WERI-Rb-1 (cell line): ENCODE measurements at regions not wholly inside any gene's neighbourhood (a gene's known extent, or its start where the extent isn't known, plus 50 kb on each side); places are given as distances from the start of the nearest gene placed in this dataset.
"Not testable (repeated sequence)": the region's sequence is repeated elsewhere in the genome, so short reads cannot be mapped to it uniquely, and the experiment has no call there.

ENCODE experiments used
- DNase-seq: peaks from one replicate; pipeline ENCODE4 v3.0.0-alpha.2; 2020
- H3K27ac ChIP-seq: fragments of 250-450 bp; sonication (Bioruptor Pico); 2 replicates; pipeline ENCODE4 v1.5.1; 2020; ENCODE audit warnings: mild to moderate bottlenecking, moderate library complexity
- H3K27me3 ChIP-seq: fragments of 250-450 bp; sonication (Bioruptor Pico); 2 replicates; pipeline ENCODE4 v1.5.1; 2021; ENCODE audit warnings: mild to moderate bottlenecking, low read depth, moderate library complexity; ENCODE audit not compliant: insufficient read depth, severe bottlenecking
- H3K36me3 ChIP-seq: fragments of 250-450 bp; sonication (Bioruptor Pico); 2 replicates; pipeline ENCODE4 v1.5.1; 2020; ENCODE audit warnings: mild to moderate bottlenecking, moderate library complexity
- H3K4me3 ChIP-seq: 2 replicates; pipeline ENCODE4 v1.5.1; 2011; ENCODE audit warnings: low read depth, mild to moderate bottlenecking, control low read depth, low read length
- H3K9me3 ChIP-seq: fragments of 250-450 bp; sonication (Bioruptor Pico); 2 replicates; pipeline ENCODE4 v1.5.1; 2021; ENCODE audit warnings: mild to moderate bottlenecking, moderate library complexity; ENCODE audit not compliant: severe bottlenecking
- TF ChIP-seq, protein P1 (sequence below): IDR thresholded peaks from 2 replicates; pipeline ENCODE4 v1.5.1; 2011; ENCODE audit warnings: low read depth, mild to moderate bottlenecking, control low read depth, inconsistent platforms, low read length

DNA sequence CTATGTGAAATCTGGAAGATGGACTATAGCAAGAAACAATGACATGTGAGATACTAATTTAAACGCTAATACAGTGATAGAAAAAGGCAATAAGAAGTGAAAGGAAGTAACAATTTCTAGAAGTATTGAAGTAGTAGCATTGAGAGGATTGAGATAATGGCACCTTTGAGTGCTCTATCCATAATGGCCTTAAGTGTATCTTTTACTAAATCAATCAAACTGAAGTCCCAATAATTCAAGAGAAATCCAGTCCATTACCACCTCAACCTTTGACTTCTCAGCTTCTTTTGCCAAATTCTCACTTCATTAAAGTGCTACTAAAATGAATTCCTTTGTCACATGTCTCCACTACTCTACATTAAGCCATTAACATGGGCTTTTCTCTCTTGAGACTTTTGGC lies 82.6 kb upstream of the KYNU start:
- Histone ChIP-seq H3K27ac (no peak overlapping the region), H3K27me3 (no peaks in the 10 kb centered on the region), H3K9me3 (no peaks in the 10 kb centered on the region), H3K4me3 (no peak overlapping the region), H3K36me3 (no peaks in the 10 kb centered on the region)
- TF ChIP-seq, protein P1, sequence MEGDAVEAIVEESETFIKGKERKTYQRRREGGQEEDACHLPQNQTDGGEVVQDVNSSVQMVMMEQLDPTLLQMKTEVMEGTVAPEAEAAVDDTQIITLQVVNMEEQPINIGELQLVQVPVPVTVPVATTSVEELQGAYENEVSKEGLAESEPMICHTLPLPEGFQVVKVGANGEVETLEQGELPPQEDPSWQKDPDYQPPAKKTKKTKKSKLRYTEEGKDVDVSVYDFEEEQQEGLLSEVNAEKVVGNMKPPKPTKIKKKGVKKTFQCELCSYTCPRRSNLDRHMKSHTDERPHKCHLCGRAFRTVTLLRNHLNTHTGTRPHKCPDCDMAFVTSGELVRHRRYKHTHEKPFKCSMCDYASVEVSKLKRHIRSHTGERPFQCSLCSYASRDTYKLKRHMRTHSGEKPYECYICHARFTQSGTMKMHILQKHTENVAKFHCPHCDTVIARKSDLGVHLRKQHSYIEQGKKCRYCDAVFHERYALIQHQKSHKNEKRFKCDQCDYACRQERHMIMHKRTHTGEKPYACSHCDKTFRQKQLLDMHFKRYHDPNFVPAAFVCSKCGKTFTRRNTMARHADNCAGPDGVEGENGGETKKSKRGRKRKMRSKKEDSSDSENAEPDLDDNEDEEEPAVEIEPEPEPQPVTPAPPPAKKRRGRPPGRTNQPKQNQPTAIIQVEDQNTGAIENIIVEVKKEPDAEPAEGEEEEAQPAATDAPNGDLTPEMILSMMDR = no peak
- no peak for DNase-seq

- H3K4me3 ChIP-seq, DNase-seq, H3K36me3 ChIP-seq, H3K9me3 ChIP-seq, H3K27me3 ChIP-seq, H3K27ac ChIP-seq: not testable (repeated sequence)
Measured at GRCh38 chr2:142792328-142792727, 85.1 kb upstream of the KYNU start.

DNA sequence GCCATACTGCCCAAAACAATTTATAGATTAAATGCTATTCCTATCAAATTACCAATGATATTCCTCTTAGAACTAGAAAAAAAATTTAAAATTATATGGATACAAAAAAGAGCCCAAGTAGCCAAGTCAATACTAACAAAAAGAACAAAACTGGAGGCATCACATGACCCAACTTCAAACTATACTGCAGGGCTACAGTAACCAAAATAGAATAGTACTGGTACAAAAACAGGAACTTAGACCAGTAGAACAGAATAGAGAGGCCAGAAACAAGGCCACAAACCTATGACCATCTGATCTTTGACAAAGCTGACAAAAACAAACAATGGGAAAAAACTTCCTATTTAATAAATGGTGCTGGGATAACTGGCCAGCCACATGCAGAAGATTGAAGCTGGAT lies 86.1 kb upstream of the KYNU start:
- Histone ChIP-seq H3K9me3 (no peaks in the 10 kb centered on the region), H3K27ac (no peak overlapping the region), H3K27me3 (no peaks in the 10 kb centered on the region), H3K4me3 (no peak overlapping the region), H3K36me3 (no peaks in the 10 kb centered on the region)
- DNase-seq = no peak
- TF ChIP-seq, protein P1 = no peak

GRCh38 chr2:142786918-142787702 lies 90.4 kb upstream of the KYNU start:
- TF ChIP-seq, protein P1 = no peak
- no peak overlapping the region for H3K4me3 ChIP-seq
- no peaks in the 10 kb centered on the region for H3K36me3 ChIP-seq
- DNase-seq = no peak
- no peaks in the 10 kb centered on the region for H3K27me3 ChIP-seq
- H3K9me3 ChIP-seq = no peaks in the 10 kb centered on the region
- H3K27ac ChIP-seq = no peak overlapping the region

GRCh38 chr2:142782942-142783443 lies 94.5 kb upstream of the KYNU start:
- DNase-seq = no peak
- no peaks in the 10 kb centered on the region for H3K36me3 ChIP-seq
- no peak overlapping the region for H3K4me3 ChIP-seq
- no peaks in the 10 kb centered on the region for H3K9me3 ChIP-seq
- H3K27ac ChIP-seq = no peak overlapping the region
- H3K27me3 ChIP-seq = no peaks in the 10 kb centered on the region
- TF ChIP-seq, protein P1 = no peak

- no peak for DNase-seq
- H3K36me3 ChIP-seq = no peaks in the 10 kb centered on the region
- no peak overlapping the region for H3K4me3 ChIP-seq
- no peaks in the 10 kb centered on the region for H3K9me3 ChIP-seq
- H3K27me3 ChIP-seq = no peaks in the 10 kb centered on the region
- TF ChIP-seq, protein P1 = no peak
- H3K27ac ChIP-seq = no peak overlapping the region
Measured at GRCh38 chr2:142781146-142781545, 96.3 kb upstream of the KYNU start.
